Activated CD4-positive, alpha-beta memory T cell treated with anti-CD3 and anti-CD28 coated beads for 36 hours (primary cell): ENCODE measurements at regions not wholly inside any gene's neighbourhood (a gene's known extent, or its start where the extent isn't known, plus 50 kb on each side); places are given as distances from the start of the nearest gene placed in this dataset.

Experiments used
- CTCF ChIA-PET: fragments of 350-600 bp; sonication (Branson Sonifier 250); formaldehyde crosslinking; loops from one replicate; lab custom pipeline; 2021; ENCODE audit warnings: antibody characterized with exemption, inconsistent platforms; lab: Charles Lee
- POLR2A ChIA-PET: fragments of 350-600 bp; sonication (Branson Sonifier 250); formaldehyde crosslinking; loops from one replicate; lab custom pipeline; 2021; ENCODE audit warnings: antibody characterized with exemption; lab: Charles Lee
- DNase-seq: peaks from one replicate; pipeline ENCODE4 v3.0.0-alpha.2; 2020
- H3K27ac Mint-ChIP-seq: one replicate; pipeline ENCODE4 v1.8.0; 2021; ENCODE audit warnings: mixed read lengths
- H3K27me3 Mint-ChIP-seq: one replicate; pipeline ENCODE4 v1.8.0; 2021; ENCODE audit warnings: mixed read lengths
- H3K36me3 Mint-ChIP-seq: one replicate; pipeline ENCODE4 v1.8.0; 2021; ENCODE audit warnings: mixed read lengths
- H3K4me1 Mint-ChIP-seq: one replicate; pipeline ENCODE4 v1.8.0; 2021; ENCODE audit warnings: low read depth, mixed read lengths
- H3K4me3 Mint-ChIP-seq: one replicate; pipeline ENCODE4 v1.8.0; 2021; ENCODE audit warnings: mild to moderate bottlenecking, mixed read lengths
- H3K9me3 Mint-ChIP-seq: one replicate; pipeline ENCODE4 v1.8.0; 2021; ENCODE audit warnings: mixed read lengths
- intact Hi-C: fragments of 100-400 bp; cut with micrococcal nuclease; formaldehyde crosslinking; loops from one replicate; pipeline ENCODE4 v1.15.1; 2023

DNA sequence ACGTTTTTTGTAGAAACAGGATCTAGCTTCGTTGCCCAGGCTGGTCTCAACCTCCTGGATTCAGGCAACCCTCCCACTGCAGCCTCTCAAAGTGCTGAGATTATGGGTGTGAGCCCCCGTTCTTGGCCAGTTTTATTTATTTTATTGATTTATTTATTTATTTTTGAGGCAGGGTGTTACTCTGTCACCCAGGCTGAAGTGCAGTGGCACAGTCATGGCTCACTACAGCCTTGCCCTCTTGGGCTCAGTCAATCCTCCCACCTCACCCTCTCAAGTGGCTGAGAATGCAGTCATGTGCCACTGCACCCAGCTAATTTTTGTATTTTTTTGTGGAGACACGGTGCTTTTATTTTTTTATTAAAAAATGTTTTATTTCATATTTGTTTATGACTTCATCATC lies 79.9 kb upstream of the ATF7IP2 start:
- CTCF ChIA-PET = no interaction called here
- Mint-ChIP-seq H3K36me3 (no peaks in the 10 kb centered on the region), H3K4me1 (no peaks in the 10 kb centered on the region), H3K27ac (no peak overlapping the region), H3K27me3 (no peaks in the 10 kb centered on the region), H3K4me3 (no peak overlapping the region), H3K9me3 (no peaks in the 10 kb centered on the region)
- intact Hi-C loops = no loop called here
- no peak for DNase-seq
- POLR2A ChIA-PET = no interaction called here

DNA sequence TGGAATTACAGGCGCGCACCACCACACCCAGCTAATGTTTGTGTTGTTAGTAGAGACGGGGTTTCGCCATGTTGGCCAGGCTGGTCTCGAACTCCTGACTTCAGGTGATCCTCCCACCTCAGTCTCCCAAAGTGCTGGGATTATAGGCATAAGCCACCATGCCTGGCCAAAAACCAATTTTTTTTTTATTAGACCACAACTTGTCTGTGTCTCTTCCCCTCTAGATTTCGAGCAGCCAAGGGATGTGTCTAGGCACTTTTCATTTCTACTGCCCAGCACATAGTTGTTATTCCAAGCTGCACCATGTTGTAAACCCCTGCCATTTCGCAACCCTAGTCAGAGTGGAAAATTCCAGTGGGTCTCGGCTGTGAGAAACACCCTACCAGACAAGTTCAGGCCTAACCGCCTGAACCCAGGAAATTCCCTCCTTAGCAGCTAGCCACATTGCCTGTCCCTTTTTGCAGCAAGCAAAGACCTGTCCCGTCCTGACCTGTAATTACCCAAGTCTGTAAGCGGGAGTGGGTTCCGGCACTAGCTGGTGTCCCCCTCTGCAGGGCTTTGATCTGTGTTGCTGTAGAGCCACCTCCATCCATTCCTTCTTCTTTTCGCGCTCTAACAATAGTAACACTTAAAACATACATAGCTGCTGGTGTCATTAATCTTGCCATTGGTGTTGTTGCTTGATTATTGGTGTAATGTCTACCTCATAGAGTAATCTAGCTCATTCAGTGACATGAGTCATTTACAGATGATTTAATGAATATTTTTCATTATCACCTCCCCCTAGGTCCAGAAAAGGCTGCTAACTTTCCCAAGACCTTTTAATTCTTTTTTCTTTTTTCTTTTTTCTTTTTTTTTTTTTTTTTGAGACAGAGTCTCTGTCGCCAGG lies 77.3 kb upstream of the ATF7IP2 start:
- Mint-ChIP-seq H3K36me3 (no peaks in the 10 kb centered on the region), H3K27me3 (no peaks in the 10 kb centered on the region), H3K4me3 (no peak overlapping the region), H3K4me1 (no peaks in the 10 kb centered on the region), H3K27ac (no peak overlapping the region), H3K9me3 (no peaks in the 10 kb centered on the region)
- DNase-seq = no peak
- intact Hi-C loops = no loop called here
- ChIA-PET CTCF (interaction anchor here (1.3 kb wide), 1 partner anchor 201 kb away, joined by 4 read pairs; no protein-coding TSS in a partner anchor), POLR2A (no interaction called here)

DNA sequence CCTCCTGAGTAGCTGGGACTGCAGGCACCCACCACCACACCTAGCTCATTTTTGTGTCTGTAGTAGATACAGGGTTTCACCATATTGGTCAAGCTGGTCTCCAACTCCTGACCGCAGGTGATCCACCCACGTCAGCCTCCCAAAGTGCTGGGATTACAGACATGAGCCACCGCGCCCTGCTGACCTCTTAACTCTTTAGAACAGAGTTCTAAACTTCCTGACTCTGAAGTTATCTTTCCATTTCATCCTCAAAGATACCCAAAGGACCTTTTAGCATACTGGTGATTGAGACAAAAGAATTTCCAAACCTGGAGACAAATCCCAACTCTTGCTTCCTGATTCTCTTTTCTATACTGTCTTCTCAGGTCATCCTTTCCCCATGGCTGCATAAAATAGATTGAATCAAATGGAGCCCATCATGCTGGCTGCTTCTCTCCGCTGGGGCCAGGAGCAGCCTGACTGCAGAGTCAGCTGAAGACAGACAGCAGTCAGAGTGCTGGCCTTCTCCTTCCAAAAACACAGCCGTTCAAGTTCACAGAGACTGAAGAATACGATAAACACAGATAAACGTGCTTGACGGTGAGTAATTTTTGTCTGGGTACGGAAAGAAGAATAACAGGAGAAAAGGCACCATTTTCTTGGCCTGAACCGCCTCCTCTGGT lies 76.5 kb upstream of the ATF7IP2 start:
- intact Hi-C loops = no loop called here
- ChIA-PET CTCF (interaction anchor here (1.3 kb wide), 1 partner anchor 200 kb away, joined by 4 read pairs; no protein-coding TSS in a partner anchor), POLR2A (no interaction called here)
- no peak overlapping the region for H3K27ac Mint-ChIP-seq
- no peaks in the 10 kb centered on the region for H3K36me3 Mint-ChIP-seq
- H3K9me3 Mint-ChIP-seq = no peaks in the 10 kb centered on the region
- no peak for DNase-seq
- no peaks in the 10 kb centered on the region for H3K4me1 Mint-ChIP-seq
- no peaks in the 10 kb centered on the region for H3K27me3 Mint-ChIP-seq
- H3K4me3 Mint-ChIP-seq = no peak overlapping the region

DNA sequence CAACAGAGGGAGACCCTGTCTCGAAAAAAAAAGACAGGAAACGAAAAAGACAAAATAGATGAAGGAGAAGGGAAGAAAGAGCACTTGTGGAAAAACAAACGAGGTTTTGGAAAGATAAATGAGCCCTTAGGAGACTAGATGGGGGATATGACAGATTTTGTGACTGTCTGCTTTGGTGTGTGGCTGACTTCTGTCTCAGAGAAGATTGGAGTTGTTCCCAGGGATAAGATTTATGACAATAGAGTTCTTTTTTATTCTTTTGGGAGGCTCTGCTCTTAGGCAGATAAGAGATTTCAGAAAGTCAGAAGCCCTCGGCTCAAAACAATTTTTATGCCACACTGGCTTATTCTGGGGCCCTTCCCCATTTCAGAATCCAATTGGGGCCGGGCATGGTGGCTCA lies 73.9 kb upstream of the ATF7IP2 start:
- Mint-ChIP-seq H3K27me3 (no peaks in the 10 kb centered on the region), H3K4me1 (peaks cover 5% of the 10 kb centered on the region), H3K9me3 (no peaks in the 10 kb centered on the region), H3K4me3 (no peak overlapping the region), H3K36me3 (no peaks in the 10 kb centered on the region), H3K27ac (no peak overlapping the region)
- ChIA-PET POLR2A (no interaction called here), CTCF (no interaction called here)
- intact Hi-C loops = loop anchor here (10.0 kb wide), 1 partner anchor 393 kb away; no protein-coding TSS in a partner anchor
- DNase-seq = no peak

DNA sequence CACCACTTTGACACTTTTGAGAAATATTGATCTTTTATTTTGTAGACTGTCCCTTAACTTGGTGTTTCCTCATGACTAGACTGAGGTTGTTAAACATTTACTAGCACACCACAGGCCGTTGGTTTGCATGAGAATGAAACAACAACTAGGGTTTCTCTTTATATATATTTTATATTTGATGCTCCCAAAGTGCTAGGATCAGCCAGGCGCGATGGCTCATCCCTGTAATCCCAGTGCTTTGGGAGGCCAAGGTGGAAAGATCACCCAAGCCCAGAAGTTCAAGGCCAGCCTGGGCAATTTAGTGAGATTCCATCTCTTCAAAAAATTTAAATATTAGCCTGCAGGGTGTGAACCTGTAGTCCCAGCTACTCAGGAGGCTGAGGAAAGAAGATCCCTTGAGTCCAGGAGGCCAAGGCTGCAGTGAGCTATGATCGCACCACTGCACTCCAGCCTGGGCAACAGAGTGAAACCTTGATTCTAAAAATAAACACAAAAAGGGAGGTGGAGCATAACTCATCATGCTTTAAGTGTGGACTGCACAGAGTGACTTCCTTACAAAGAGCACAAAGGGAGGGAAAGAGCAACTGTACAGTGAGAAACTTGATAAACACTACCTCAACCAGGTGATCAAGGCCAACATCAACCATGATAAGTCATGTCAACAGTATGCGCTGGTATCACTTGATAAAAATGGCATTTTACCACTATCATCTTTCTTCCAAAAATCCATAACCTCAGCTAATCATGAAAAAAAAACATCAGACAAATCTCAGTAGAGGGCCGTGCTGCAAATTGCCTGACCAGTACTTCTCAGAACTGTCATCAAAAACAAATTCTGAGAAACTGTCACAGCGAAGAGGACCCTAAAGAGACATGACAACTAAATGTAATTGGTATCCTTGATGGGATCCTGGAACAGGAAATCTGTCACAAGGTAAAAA lies 72.8 kb upstream of the ATF7IP2 start:
- ChIA-PET CTCF (interaction anchor here (0.7 to 5.8 kb wide), 3 partner anchors 32 to 425 kb away, joined by 6 to 68 read pairs (median 6); no protein-coding TSS in a partner anchor), POLR2A (no interaction called here)
- Mint-ChIP-seq H3K27me3 (no peaks in the 10 kb centered on the region), H3K9me3 (no peaks in the 10 kb centered on the region), H3K4me1 (peaks cover 5% of the 10 kb centered on the region), H3K4me3 (no peak overlapping the region), H3K36me3 (no peaks in the 10 kb centered on the region), H3K27ac (no peak overlapping the region)
- DNase-seq = no peak
- intact Hi-C loops = loop anchor here (10.0 kb wide), 1 partner anchor 392 kb away; no protein-coding TSS in a partner anchor

DNA sequence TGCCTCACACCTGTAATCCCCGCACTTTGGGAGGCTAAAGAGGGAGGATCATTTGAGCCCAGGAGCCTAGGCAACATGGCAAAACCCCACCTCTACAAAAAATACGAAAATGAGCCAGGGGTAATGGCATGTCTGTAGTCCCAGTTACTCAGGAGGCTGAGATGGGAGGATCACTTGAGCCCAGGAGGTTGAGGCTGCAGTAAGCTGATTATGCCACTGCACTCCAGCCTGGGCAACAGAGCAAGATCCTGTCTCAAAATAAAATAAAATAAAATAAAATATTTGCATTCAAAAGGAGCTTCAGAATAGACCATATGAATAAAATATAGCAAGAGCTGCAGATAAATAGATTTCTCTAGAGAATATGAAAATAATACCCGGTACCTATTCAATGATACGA lies 71.5 kb upstream of the ATF7IP2 start:
- DNase-seq = no peak
- CTCF ChIA-PET = interaction anchor here (0.7 to 5.8 kb wide), 7 partner anchors 57 to 605 kb away, joined by 3 to 68 read pairs (median 5); no protein-coding TSS in a partner anchor
- intact Hi-C loops = loop anchor here (2.0 to 10.0 kb wide), 3 partner anchors 58 to 422 kb away; no protein-coding TSS in a partner anchor
- H3K27me3 Mint-ChIP-seq = no peaks in the 10 kb centered on the region
- POLR2A ChIA-PET = interaction anchor here (0.8 kb wide), 1 partner anchor 11 kb away, joined by 3 read pairs; no protein-coding TSS in a partner anchor
- H3K4me1 Mint-ChIP-seq = peaks cover 9% of the 10 kb centered on the region
- no peaks in the 10 kb centered on the region for H3K9me3 Mint-ChIP-seq
- H3K4me3 Mint-ChIP-seq = no peak overlapping the region
- H3K27ac Mint-ChIP-seq = no peak overlapping the region
- no peaks in the 10 kb centered on the region for H3K36me3 Mint-ChIP-seq

DNA sequence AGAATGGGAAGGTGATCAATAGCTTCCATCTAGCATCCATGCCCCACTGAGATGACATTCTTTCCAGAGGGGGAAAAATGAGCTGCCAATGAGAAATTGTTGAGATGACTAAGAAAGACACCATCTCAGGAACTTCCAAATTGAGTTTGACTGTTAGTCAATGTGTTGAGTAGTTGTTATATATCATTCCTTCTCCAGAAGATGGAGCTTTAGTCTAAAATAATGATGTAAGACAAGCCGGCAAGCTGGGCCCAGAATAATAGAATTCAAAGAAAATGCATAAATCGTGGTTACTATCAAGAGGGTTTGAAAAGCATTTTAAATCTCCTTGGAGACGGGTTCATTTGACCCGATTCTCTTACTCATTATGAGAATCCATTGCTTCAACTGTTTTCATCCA lies 71.0 kb upstream of the ATF7IP2 start:
- no peak overlapping the region for H3K27ac Mint-ChIP-seq
- ChIA-PET CTCF (interaction anchor here (0.7 to 5.8 kb wide), 8 partner anchors 57 to 604 kb away, joined by 3 to 68 read pairs (median 4); partner anchors contain the start of gene ATF7IP2), POLR2A (interaction anchor here (0.8 kb wide), 1 partner anchor 11 kb away, joined by 3 read pairs; no protein-coding TSS in a partner anchor)
- DNase-seq = no peak
- intact Hi-C loops = loop anchor here (1.0 to 10.0 kb wide), 4 partner anchors 58 to 422 kb away; no protein-coding TSS in a partner anchor
- H3K4me3 Mint-ChIP-seq = no peak overlapping the region
- H3K27me3 Mint-ChIP-seq = no peaks in the 10 kb centered on the region
- H3K36me3 Mint-ChIP-seq = no peaks in the 10 kb centered on the region
- peaks cover 10% of the 10 kb centered on the region for H3K4me1 Mint-ChIP-seq
- no peaks in the 10 kb centered on the region for H3K9me3 Mint-ChIP-seq

DNA sequence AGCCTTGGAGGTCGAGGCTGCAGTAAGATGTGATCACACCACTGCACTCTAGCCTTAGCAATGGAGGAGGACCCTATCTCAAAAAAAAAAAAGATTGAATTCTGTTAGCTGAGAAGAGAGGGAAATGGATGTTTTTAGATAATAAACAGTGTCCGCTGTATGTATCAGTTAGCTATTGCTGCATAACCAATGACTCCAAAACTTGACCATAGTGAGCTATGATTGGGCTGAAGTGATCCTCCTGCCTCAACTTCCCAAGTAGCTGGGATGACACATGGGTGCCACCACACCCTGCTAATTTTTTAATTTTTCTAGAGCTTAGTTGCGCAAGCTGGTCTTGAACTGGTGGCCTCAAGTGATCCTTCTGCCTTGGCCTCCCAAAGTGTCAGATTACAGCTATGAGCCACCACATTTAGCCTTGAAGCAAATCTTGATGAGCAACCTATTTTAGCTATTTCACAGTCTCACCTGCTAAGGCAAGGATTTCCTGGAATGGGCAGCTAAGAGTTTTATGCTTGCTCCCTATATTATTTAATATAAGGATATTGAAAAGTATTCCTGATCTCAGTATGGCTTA lies 68.3 kb upstream of the ATF7IP2 start:
- no peak for DNase-seq
- Mint-ChIP-seq H3K27ac (peak overlapping the region; percentile 33), H3K4me1 (peaks cover 10% of the 10 kb centered on the region), H3K9me3 (no peaks in the 10 kb centered on the region), H3K36me3 (no peaks in the 10 kb centered on the region), H3K4me3 (no peak overlapping the region), H3K27me3 (no peaks in the 10 kb centered on the region)
- ChIA-PET CTCF (interaction anchor here (0.9 to 5.8 kb wide), 3 partner anchors 49 to 192 kb away, joined by 3 to 68 read pairs (median 3); no protein-coding TSS in a partner anchor), POLR2A (interaction anchor here (0.6 kb wide), 2 partner anchors 71 to 596 kb away, joined by 3 to 4 read pairs; no protein-coding TSS in a partner anchor)
- intact Hi-C loops = loop anchor here (10.0 kb wide), 1 partner anchor 387 kb away; no protein-coding TSS in a partner anchor

DNA sequence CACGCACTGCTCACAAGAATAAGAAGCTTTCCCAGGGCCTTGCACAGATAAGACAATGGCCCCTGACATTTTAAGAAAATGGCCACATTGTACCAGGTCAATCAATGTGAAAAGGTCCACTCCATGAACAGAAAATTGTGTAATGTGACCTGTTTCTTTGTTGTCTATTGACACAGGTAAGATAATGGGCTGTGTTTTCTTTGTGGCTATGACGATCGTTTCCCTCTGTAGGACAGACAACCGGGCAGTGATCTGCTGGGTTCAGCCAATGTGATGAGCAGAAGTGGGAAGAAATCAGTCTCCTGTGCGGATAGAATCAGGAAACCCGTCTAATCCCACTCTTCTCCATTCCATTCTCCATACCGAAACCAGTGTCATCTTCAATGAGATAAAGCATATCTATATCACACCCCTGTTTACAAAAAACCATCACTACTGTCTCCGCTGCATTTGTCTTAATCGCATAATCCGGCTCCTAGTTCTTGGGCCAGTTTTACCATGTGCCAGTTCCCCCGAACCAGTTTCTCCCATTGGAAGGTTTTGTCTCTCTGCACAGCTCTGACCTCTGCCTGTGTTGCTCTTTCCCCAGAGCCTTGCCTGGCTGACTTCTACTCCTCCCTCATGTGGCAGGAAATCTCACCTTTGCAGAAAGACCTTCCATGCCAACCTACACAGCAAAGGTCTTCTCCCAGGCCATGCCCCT lies 66.9 kb upstream of the ATF7IP2 start:
- intact Hi-C loops = loop anchor here (10.0 kb wide), 1 partner anchor 386 kb away; no protein-coding TSS in a partner anchor
- ChIA-PET CTCF (interaction anchor here (0.8 to 5.8 kb wide), 2 partner anchors 191 kb away, joined by 3 to 68 read pairs; no protein-coding TSS in a partner anchor), POLR2A (interaction anchor here (0.6 kb wide), 1 partner anchor 191 kb away, joined by 4 read pairs; no protein-coding TSS in a partner anchor)
- H3K4me3 Mint-ChIP-seq = no peak overlapping the region
- H3K4me1 Mint-ChIP-seq = peaks cover 10% of the 10 kb centered on the region
- peaks cover under 1% of the 10 kb centered on the region for H3K9me3 Mint-ChIP-seq
- DNase-seq = no peak
- H3K27me3 Mint-ChIP-seq = no peaks in the 10 kb centered on the region
- no peaks in the 10 kb centered on the region for H3K36me3 Mint-ChIP-seq
- H3K27ac Mint-ChIP-seq = no peak overlapping the region
